ENCODE measurements at regions not wholly inside any gene's neighbourhood (a gene's known extent, or its start where the extent isn't known, plus 50 kb on each side); places are given as distances from the start of the nearest gene placed in this dataset.

DNA sequence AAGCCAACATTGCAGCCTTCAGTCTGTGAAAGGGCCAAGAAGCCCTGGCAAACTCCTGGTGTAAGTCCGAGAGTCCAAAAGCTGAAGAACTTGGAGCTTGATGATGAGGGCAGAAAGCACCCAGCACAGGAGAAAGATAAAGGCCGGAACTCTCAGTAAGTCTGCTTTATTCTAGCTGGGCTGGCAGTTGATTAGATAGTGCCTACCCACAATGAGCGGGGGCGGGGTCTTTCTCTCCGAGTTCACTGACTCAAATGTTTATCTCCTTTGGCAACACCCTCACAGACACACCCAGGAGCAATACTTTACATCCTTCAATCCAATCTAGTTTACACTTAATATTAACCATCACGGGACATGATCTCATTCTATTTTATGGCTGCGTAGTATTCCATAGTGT, 1317.1 kb downstream of the SLITRK1 start:
- no peak for TF ChIP-seq CTCF (conservative IDR thresholded peaks at IDR 0.05; ENCODE audit: low read length)
- no peak for DNase-seq (ENCODE audit: low read depth)
- H3K4me3 ChIP-seq (ENCODE audit: low read length), result no peak overlapping the region

GRCh38 chr13:82560889-82561288, 1321.4 kb downstream of the SLITRK1 start:
- TF ChIP-seq CTCF (conservative IDR thresholded peaks at IDR 0.05; ENCODE audit: low read length), result no peak
- DNase-seq (ENCODE audit: low read depth), result no peak
- no peak overlapping the region for H3K4me3 ChIP-seq (ENCODE audit: low read length)

- TF ChIP-seq CTCF (conservative IDR thresholded peaks at IDR 0.05; ENCODE audit: low read length), result no peak
- DNase-seq (ENCODE audit: low read depth), result no peak
- H3K4me3 ChIP-seq (ENCODE audit: low read length), result no peak overlapping the region
Observed at GRCh38 chr13:82522872-82523271, 1359.4 kb downstream of the SLITRK1 start.

GRCh38 chr13:82506805-82507414, 1375.4 kb downstream of the SLITRK1 start:
- no peak for TF ChIP-seq CTCF (conservative IDR thresholded peaks at IDR 0.05; ENCODE audit: low read length)
- DNase-seq (ENCODE audit: low read depth), result no peak
- H3K4me3 ChIP-seq (ENCODE audit: low read length), result no peak overlapping the region

DNA sequence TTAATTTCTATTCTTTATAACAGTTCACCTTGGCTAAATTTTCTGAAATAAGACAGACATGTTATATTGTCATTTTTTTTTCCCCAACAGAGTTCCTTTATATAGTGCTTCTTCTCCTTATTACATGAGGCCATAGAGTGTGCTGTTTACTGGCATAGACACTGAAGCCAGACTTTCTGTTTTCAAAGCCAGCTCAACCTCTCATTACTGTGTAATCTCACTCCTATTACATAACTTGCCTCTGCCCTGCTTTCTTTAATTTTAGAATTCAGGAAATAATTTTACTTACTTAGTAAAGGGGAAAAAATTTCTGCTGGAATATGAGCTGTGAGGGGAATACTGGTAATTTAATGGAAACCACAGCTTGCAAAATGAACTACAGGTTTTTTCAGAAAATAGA, 1380.4 kb downstream of the SLITRK1 start:
- TF ChIP-seq CTCF (conservative IDR thresholded peaks at IDR 0.05; ENCODE audit: low read length), result no peak
- no peak for DNase-seq (ENCODE audit: low read depth)
- no peak overlapping the region for H3K4me3 ChIP-seq (ENCODE audit: low read length)

GRCh38 chr13:82480415-82480814, 1401.9 kb downstream of the SLITRK1 start:
- TF ChIP-seq CTCF (conservative IDR thresholded peaks at IDR 0.05; ENCODE audit: low read length), result no peak
- DNase-seq (ENCODE audit: low read depth), result no peak
- H3K4me3 ChIP-seq (ENCODE audit: low read length), result no peak overlapping the region

- H3K4me3 ChIP-seq (ENCODE audit: low read length), result no peak overlapping the region
- TF ChIP-seq CTCF (conservative IDR thresholded peaks at IDR 0.05; ENCODE audit: low read length), result no peak
- DNase-seq (ENCODE audit: low read depth), result no peak
Observed at GRCh38 chr13:82477436-82477835, 1404.8 kb downstream of the SLITRK1 start.

Data from AG10803 (cell line).